Erythroblast (primary cell): ENCODE measurements at regions not wholly inside any gene's neighbourhood (a gene's known extent, or its start where the extent isn't known, plus 50 kb on each side); places are given as distances from the start of the nearest gene placed in this dataset.

Experiments used
- GATA1 ChIP-seq: IDR thresholded peaks from 2 replicates; pipeline ENCODE4 v1.6.1; 2011; ENCODE audit warnings: low read depth, mild to moderate bottlenecking, control low read depth, low read length, moderate library complexity
- POLR2A ChIP-seq: IDR thresholded peaks from 2 replicates; pipeline ENCODE4 v1.6.1; 2011; ENCODE audit warnings: mild to moderate bottlenecking, low read length

GRCh38 chrX:69293776-69294601 is 128.7 kb upstream of the PJA1 start:
- TF ChIP-seq POLR2A (no peak), GATA1 (no peak)
